Esophagus muscularis mucosa (tissue), 4 donors: ENCODE measurements at regions not wholly inside any gene's neighbourhood (a gene's known extent, or its start where the extent isn't known, plus 50 kb on each side); places are given as distances from the start of the nearest gene placed in this dataset.

Experiments
- DNase-seq: peaks from one replicate; pipeline ENCODE4 v3.0.0-alpha.2; 2017; ENCODE audit errors: extremely low spot score
- H3K27ac ChIP-seq, 4 donors: fragments of 200-600 bp; sonication (generic); replicated peaks in 1 of 4; 1 replicate in 3 of 4; 2 replicates in 1 of 4; pipeline ENCODE4 v1.5.1; 2016 to 2019; ENCODE audit warnings: mild to moderate bottlenecking in 1 of 4
- H3K27me3 ChIP-seq, 4 donors: fragments of 200-600 bp; sonication (generic); one replicate each; pipeline versions ENCODE4 v1.5.1 to v1.6.0; 2016 to 2019
- H3K36me3 ChIP-seq, 4 donors: fragments of 200-600 bp; sonication (generic); one replicate each; pipeline ENCODE4 v1.5.1; 2016 to 2019
- H3K4me1 ChIP-seq, 4 donors: fragments of 200-600 bp; sonication (generic); one replicate each; pipeline ENCODE4 v1.5.1; 2016 to 2019
- H3K4me3 ChIP-seq, 4 donors: fragments of 200-600 bp; sonication (generic); 1 replicate in 2 of 4; 2 replicates in 2 of 4; pipeline ENCODE4 v1.5.1; 2016 to 2019; ENCODE audit warnings: mild to moderate bottlenecking in 4 of 4, moderate library complexity in 1 of 4
- H3K9me3 ChIP-seq, 4 donors: fragments of 200-600 bp; sonication (generic); 1 replicate in 3 of 4; 2 replicates in 1 of 4; pipeline ENCODE4 v1.5.1; 2016 to 2019
- CTCF ChIP-seq, 3 experiments: fragments of 200-600 bp in 2 of 3; fragments of 450-650 bp in 1 of 3; sonication (generic) in 2 of 3; IDR thresholded peaks; one replicate each; pipeline ENCODE4 v1.5.1; 2017 to 2019; ENCODE audit warnings: antibody characterized with exemption in 3 of 3, mild to moderate bottlenecking in 2 of 3, moderate library complexity in 1 of 3
- EP300 ChIP-seq: sonication (generic); formaldehyde crosslinking; IDR thresholded peaks from one replicate; pipeline ENCODE4 v1.6.1; 2017; ENCODE audit warnings: antibody characterized with exemption
- POLR2A ChIP-seq: fragments of 450-650 bp; IDR thresholded peaks from one replicate; pipeline ENCODE4 v1.6.1; 2017; ENCODE audit warnings: antibody characterized with exemption, moderate library complexity, mild to moderate bottlenecking, low read depth
- POLR2AphosphoS5 ChIP-seq, 2 donors: sonication (generic); formaldehyde crosslinking; IDR thresholded peaks; one replicate each; pipeline ENCODE4 v1.6.1; 2017; ENCODE audit warnings: antibody characterized with exemption in 2 of 2
- WGBS: methylation state at CpG from one replicate; pipeline ENCODE4 v1.1.5; 2018; 5-methylcytosine and 5-hydroxymethylcytosine counted together
- intact Hi-C: fragments of 100-400 bp; cut with DNase I; formaldehyde crosslinking; loops from one replicate; pipeline ENCODE4 v1.15.1; 2023
- small RNA-seq, 3 donors: library from RNA; depleted of rRNA; stranded (forward); fragments of <200 nt; gene quantifications; one replicate each; pipeline ENCODE3, GENCODE V24; 2016

GRCh38 chr11:36711104-36711825, 113.2 kb upstream of the RAG2 start:
- H3K9me3 ChIP-seq, result no peaks in the 10 kb centered on the region
- intact Hi-C loops, result no loop called here
- H3K4me3 ChIP-seq, result no peak overlapping the region
- no peak for TF ChIP-seq EP300
- no peak for TF ChIP-seq POLR2AphosphoS5 (IDR thresholded peaks at IDR 0.05)
- TF ChIP-seq POLR2A, result no peak
- TF ChIP-seq CTCF (IDR thresholded peaks at IDR 0.05), result no peak
- H3K27me3 ChIP-seq, result no peaks in the 10 kb centered on the region
- H3K36me3 ChIP-seq, result no peaks in the 10 kb centered on the region
- H3K4me1 ChIP-seq, result no peaks in the 10 kb centered on the region
- DNase-seq, result peak; percentile 29
- no peak overlapping the region for H3K27ac ChIP-seq
- 92% methylated on average over 3 of the region's 3 CpGs for WGBS

Small RNA genes lying in the stretch of these regions (small RNA-seq; reads per million reads assigned to genes)
- gene RF00322, result 0 reads per million in 3 donors
- 0 reads per million in 3 donors for gene RNU6-99P
